ENCODE measurements at regions not wholly inside any gene's neighbourhood (a gene's known extent, or its start where the extent isn't known, plus 50 kb on each side); places are given as distances from the start of the nearest gene placed in this dataset.

DNA sequence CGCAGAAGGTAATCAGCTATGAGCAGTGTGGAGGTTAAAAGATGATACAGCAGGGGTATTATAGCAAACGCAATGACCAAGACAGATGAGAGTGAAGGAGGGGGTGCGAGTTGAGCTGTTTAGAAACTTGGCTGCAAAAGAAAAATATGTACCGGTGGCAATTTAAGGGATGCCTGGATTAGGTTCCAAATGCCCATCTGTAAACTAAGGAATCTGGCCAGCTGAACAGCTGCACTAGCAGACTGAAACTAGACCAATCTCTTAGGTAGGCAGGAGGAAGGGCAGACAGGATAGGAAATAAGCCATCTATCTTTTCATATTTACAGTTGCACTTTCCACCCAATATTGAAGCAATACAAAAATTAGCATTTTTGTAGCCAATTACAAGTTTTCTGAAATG is 407.6 kb downstream of the HTR1B start:
- H3K4me3 Mint-ChIP-seq: no peak overlapping the region
- H3K4me1 Mint-ChIP-seq: no peaks in the 10 kb centered on the region
- peaks cover 22% of the 10 kb centered on the region for H3K9me3 Mint-ChIP-seq
- no peak for DNase-seq
- H3K27ac Mint-ChIP-seq: no peak overlapping the region
- intact Hi-C loops (cut with micrococcal nuclease): no loop called here
- H3K27me3 Mint-ChIP-seq: no peaks in the 10 kb centered on the region
- H3K36me3 Mint-ChIP-seq (ENCODE audit: low read depth): no peaks in the 10 kb centered on the region

GRCh38 chr6:77040568-77041195 is 422.6 kb downstream of the HTR1B start:
- H3K4me1 Mint-ChIP-seq: no peaks in the 10 kb centered on the region
- intact Hi-C loops (cut with micrococcal nuclease): no loop called here
- H3K27ac Mint-ChIP-seq: no peak overlapping the region
- H3K9me3 Mint-ChIP-seq: peaks cover 13% of the 10 kb centered on the region
- DNase-seq: no peak
- no peaks in the 10 kb centered on the region for H3K36me3 Mint-ChIP-seq (ENCODE audit: low read depth)
- no peaks in the 10 kb centered on the region for H3K27me3 Mint-ChIP-seq
- H3K4me3 Mint-ChIP-seq: no peak overlapping the region

DNA sequence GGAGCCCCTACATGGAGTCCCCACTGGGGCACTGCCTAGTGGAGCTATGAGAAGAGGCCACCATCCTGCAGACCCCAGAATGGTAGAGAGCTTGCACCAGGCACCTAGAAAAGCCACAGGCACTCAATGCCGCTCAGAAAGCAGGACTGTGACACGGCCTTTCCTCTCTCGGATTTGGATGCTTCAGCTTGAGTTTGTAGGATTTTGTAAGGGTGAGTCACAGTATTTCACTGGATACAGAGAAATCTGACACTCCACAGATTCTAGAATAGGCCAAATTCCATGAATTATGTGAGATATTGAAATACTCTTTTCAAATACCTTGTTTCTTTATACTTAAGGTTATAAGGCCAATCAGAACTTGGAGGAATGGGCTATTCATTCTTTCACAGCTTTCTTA is 424.5 kb downstream of the HTR1B start:
- Mint-ChIP-seq H3K4me3 (no peak overlapping the region), H3K36me3 (ENCODE audit: low read depth) (no peaks in the 10 kb centered on the region), H3K27me3 (no peaks in the 10 kb centered on the region), H3K4me1 (no peaks in the 10 kb centered on the region), H3K9me3 (peaks cover 13% of the 10 kb centered on the region), H3K27ac (no peak overlapping the region)
- no peak for DNase-seq
- intact Hi-C loops (cut with micrococcal nuclease): no loop called here

GRCh38 chr6:77037439-77037838 is 425.9 kb downstream of the HTR1B start:
- Mint-ChIP-seq H3K27me3 (no peaks in the 10 kb centered on the region), H3K27ac (no peak overlapping the region), H3K36me3 (ENCODE audit: low read depth) (no peaks in the 10 kb centered on the region), H3K9me3 (peaks cover 13% of the 10 kb centered on the region), H3K4me1 (no peaks in the 10 kb centered on the region), H3K4me3 (no peak overlapping the region)
- intact Hi-C loops (cut with micrococcal nuclease): no loop called here
- no peak for DNase-seq

GRCh38 chr6:77036400-77036799 is 426.9 kb downstream of the HTR1B start:
- no peaks in the 10 kb centered on the region for H3K4me1 Mint-ChIP-seq
- no peak for DNase-seq
- H3K27ac Mint-ChIP-seq: no peak overlapping the region
- no peak overlapping the region for H3K4me3 Mint-ChIP-seq
- no peaks in the 10 kb centered on the region for H3K27me3 Mint-ChIP-seq
- no peaks in the 10 kb centered on the region for H3K36me3 Mint-ChIP-seq (ENCODE audit: low read depth)
- peaks cover 13% of the 10 kb centered on the region for H3K9me3 Mint-ChIP-seq
- intact Hi-C loops (cut with micrococcal nuclease): no loop called here

- Mint-ChIP-seq H3K36me3 (ENCODE audit: low read depth) (no peaks in the 10 kb centered on the region), H3K4me3 (no peak overlapping the region), H3K27ac (no peak overlapping the region), H3K9me3 (peaks cover 13% of the 10 kb centered on the region), H3K27me3 (no peaks in the 10 kb centered on the region), H3K4me1 (no peaks in the 10 kb centered on the region)
- DNase-seq: no peak
- intact Hi-C loops (cut with micrococcal nuclease): no loop called here
Observed at GRCh38 chr6:77034161-77034560, 429.1 kb downstream of the HTR1B start.

- H3K27ac Mint-ChIP-seq: no peak overlapping the region
- H3K27me3 Mint-ChIP-seq: no peaks in the 10 kb centered on the region
- peaks cover 3% of the 10 kb centered on the region for H3K9me3 Mint-ChIP-seq
- no peak overlapping the region for H3K4me3 Mint-ChIP-seq
- no peaks in the 10 kb centered on the region for H3K36me3 Mint-ChIP-seq (ENCODE audit: low read depth)
- no peaks in the 10 kb centered on the region for H3K4me1 Mint-ChIP-seq
- DNase-seq: no peak
- intact Hi-C loops (cut with micrococcal nuclease): no loop called here
Observed at GRCh38 chr6:77030929-77031674, 432.2 kb downstream of the HTR1B start.

DNA sequence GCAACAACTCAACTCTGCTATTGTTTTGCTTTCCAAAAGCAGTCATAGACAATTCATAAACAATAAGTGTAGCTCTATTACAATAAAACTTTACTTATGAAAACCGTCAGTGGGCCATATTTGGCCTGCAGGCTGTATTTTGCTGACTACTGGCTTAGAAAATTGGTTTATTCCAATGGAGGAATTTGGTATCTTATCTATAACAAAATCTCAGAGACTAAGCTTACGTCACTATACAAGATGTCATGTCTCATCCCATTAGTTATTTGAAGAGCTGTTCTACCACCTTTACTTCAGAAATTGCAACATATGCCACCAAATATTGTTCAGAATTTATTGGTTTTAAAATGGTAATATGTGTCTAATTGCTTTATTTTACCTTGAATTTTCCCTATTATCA is 436.9 kb downstream of the HTR1B start:
- H3K4me3 Mint-ChIP-seq: no peak overlapping the region
- H3K9me3 Mint-ChIP-seq: peaks cover 3% of the 10 kb centered on the region

GRCh38 chr6:77025736-77026223 is 437.5 kb downstream of the HTR1B start:
- Mint-ChIP-seq H3K4me1 (no peaks in the 10 kb centered on the region), H3K4me3 (no peak overlapping the region), H3K27me3 (no peaks in the 10 kb centered on the region), H3K9me3 (peaks cover 3% of the 10 kb centered on the region), H3K27ac (no peak overlapping the region), H3K36me3 (ENCODE audit: low read depth) (no peaks in the 10 kb centered on the region)
- intact Hi-C loops (cut with micrococcal nuclease): no loop called here
- DNase-seq: no peak

More for the DNA sequence above, 436.9 kb downstream of the HTR1B start:
- no peaks in the 10 kb centered on the region for H3K4me1 Mint-ChIP-seq
- intact Hi-C loops (cut with micrococcal nuclease): no loop called here
- no peaks in the 10 kb centered on the region for H3K27me3 Mint-ChIP-seq
- no peak for DNase-seq
- no peak overlapping the region for H3K27ac Mint-ChIP-seq
- no peaks in the 10 kb centered on the region for H3K36me3 Mint-ChIP-seq (ENCODE audit: low read depth)

- intact Hi-C loops (cut with micrococcal nuclease): no loop called here
- no peaks in the 10 kb centered on the region for H3K4me1 Mint-ChIP-seq
- H3K27me3 Mint-ChIP-seq: no peaks in the 10 kb centered on the region
- H3K36me3 Mint-ChIP-seq (ENCODE audit: low read depth): no peaks in the 10 kb centered on the region
- H3K27ac Mint-ChIP-seq: no peak overlapping the region
- no peaks in the 10 kb centered on the region for H3K9me3 Mint-ChIP-seq
- no peak for DNase-seq
- H3K4me3 Mint-ChIP-seq: no peak overlapping the region
Observed at GRCh38 chr6:77021778-77022177, 441.5 kb downstream of the HTR1B start.

DNA sequence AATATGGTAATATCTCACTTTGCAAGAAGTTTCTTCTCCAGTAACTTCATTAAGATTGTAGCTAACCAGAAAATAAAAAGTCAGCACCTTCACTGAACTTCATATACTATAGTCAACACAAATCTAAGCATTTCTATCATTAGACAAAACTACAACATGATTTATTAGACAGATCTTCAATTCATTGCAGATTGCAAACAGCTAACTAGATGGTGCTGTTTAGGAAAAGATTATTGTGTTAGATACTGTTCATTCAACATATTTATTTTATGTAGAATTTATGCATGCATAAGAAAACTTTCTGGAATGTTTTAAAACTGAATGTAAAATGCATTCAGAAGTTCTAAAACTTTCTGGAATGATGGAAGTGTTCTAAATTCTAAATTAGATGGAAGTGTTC is 442.1 kb downstream of the HTR1B start:
- H3K27ac Mint-ChIP-seq: no peak overlapping the region
- no peaks in the 10 kb centered on the region for H3K27me3 Mint-ChIP-seq
- H3K9me3 Mint-ChIP-seq: no peaks in the 10 kb centered on the region
- H3K36me3 Mint-ChIP-seq (ENCODE audit: low read depth): no peaks in the 10 kb centered on the region
- intact Hi-C loops (cut with micrococcal nuclease): no loop called here
- H3K4me1 Mint-ChIP-seq: no peaks in the 10 kb centered on the region
- no peak overlapping the region for H3K4me3 Mint-ChIP-seq
- no peak for DNase-seq

DNA sequence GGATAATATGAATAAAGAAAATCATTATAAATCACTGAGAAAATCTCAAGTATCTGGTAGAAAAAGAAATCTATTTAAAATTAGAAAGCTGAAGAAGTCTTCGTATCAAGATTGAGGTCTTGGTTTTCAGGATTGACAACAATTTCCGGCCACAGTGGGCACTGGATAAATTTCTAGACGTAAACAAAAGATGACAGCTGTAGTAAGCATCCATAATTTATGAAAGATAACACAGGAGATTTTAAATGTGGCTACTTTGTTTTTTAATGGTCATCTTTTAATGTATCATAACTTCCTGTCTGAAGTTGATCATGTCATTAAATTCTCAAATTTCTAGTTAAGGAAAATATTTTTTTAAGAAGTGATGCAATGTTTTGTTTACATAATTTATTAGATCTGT is 444.2 kb downstream of the HTR1B start:
- no peaks in the 10 kb centered on the region for H3K36me3 Mint-ChIP-seq (ENCODE audit: low read depth)
- DNase-seq: no peak
- intact Hi-C loops (cut with micrococcal nuclease): no loop called here
- H3K27ac Mint-ChIP-seq: no peak overlapping the region
- H3K4me3 Mint-ChIP-seq: no peak overlapping the region
- no peaks in the 10 kb centered on the region for H3K4me1 Mint-ChIP-seq
- no peaks in the 10 kb centered on the region for H3K27me3 Mint-ChIP-seq
- H3K9me3 Mint-ChIP-seq: peaks cover 4% of the 10 kb centered on the region

GRCh38 chr6:77017537-77017936 is 445.8 kb downstream of the HTR1B start:
- H3K36me3 Mint-ChIP-seq (ENCODE audit: low read depth): no peaks in the 10 kb centered on the region
- H3K27ac Mint-ChIP-seq: no peak overlapping the region
- intact Hi-C loops (cut with micrococcal nuclease): no loop called here
- H3K4me1 Mint-ChIP-seq: no peaks in the 10 kb centered on the region
- no peak overlapping the region for H3K4me3 Mint-ChIP-seq
- peaks cover 4% of the 10 kb centered on the region for H3K9me3 Mint-ChIP-seq
- no peak for DNase-seq
- H3K27me3 Mint-ChIP-seq: no peaks in the 10 kb centered on the region

DNA sequence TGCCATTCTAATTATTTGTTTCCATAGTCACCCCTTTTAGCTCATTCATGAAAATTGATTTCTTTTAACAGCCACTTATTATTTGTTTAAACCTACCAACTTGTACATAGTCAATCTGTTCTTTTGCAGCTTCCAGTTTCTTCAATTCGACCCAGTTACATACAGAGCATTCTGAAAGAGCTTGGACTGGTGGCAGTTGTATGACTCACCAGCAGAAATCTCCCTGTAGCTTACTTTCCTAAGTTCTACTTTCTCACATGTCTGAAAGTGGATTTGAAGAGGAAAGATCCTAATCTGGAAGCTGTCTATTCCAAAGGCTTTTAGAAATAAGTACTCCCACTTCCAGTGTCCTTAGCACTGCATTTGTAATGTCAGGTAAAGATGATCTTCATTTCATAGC is 447.9 kb downstream of the HTR1B start:
- intact Hi-C loops (cut with micrococcal nuclease): no loop called here
- no peaks in the 10 kb centered on the region for H3K36me3 Mint-ChIP-seq (ENCODE audit: low read depth)
- no peak overlapping the region for H3K27ac Mint-ChIP-seq
- no peaks in the 10 kb centered on the region for H3K4me1 Mint-ChIP-seq
- DNase-seq: no peak
- no peaks in the 10 kb centered on the region for H3K27me3 Mint-ChIP-seq
- H3K9me3 Mint-ChIP-seq: peaks cover 4% of the 10 kb centered on the region
- H3K4me3 Mint-ChIP-seq: no peak overlapping the region

Data from activated CD4-positive, alpha-beta T cell treated with anti-CD3 and anti-CD28 coated beads, Interleukin-2, amount 10 ng/mL, durations not matched to agents 24 days and 14 days (primary cell).